Astrocyte (in vitro differentiated cells and primary cell): ENCODE measurements at regions not wholly inside any gene's neighbourhood (a gene's known extent, or its start where the extent isn't known, plus 50 kb on each side); places are given as distances from the start of the nearest gene placed in this dataset.

Experiments
- CTCF ChIP-seq: IDR thresholded peaks from 2 replicates; pipeline ENCODE4 v1.5.1; 2011; ENCODE audit warnings: low read depth, mild to moderate bottlenecking, inconsistent platforms, low read length, moderate library complexity; ENCODE audit not compliant: insufficient read depth
- EZH2 ChIP-seq: IDR thresholded peaks from 2 replicates; pipeline ENCODE4 v1.6.1; 2012; ENCODE audit warnings: mild to moderate bottlenecking, low read length, inconsistent platforms; ENCODE audit not compliant: insufficient read depth

DNA sequence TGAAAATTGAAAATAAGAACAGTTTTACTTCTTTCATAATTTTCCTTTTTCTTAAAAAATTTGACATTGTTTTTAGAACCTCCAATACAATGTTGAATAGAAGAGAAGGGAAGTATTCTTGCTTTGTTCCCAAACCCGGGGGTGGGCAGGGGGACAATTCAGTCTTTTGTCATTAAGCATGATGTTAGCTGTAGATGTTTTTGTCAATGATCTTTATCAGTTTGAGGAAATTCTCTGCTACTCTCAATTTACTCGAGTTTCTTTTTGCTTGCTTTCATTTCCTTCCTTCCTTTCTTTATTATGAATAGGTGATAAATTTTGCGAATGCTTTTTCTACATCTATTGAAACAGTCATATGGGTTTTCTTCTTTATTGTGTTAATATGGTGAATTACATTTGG, 183.2 kb upstream of the FRMD6 start:
- TF ChIP-seq CTCF (no peak), EZH2 (no peak)
